NCI-H2081 (cell line): ENCODE measurements at regions not wholly inside any gene's neighbourhood (a gene's known extent, or its start where the extent isn't known, plus 50 kb on each side); places are given as distances from the start of the nearest gene placed in this dataset.

Source experiments
- DNase-seq, 2 experiments: peaks; one replicate each; lab custom pipeline; 2025; lab: John Stamatoyannopoulos, UW

DNA sequence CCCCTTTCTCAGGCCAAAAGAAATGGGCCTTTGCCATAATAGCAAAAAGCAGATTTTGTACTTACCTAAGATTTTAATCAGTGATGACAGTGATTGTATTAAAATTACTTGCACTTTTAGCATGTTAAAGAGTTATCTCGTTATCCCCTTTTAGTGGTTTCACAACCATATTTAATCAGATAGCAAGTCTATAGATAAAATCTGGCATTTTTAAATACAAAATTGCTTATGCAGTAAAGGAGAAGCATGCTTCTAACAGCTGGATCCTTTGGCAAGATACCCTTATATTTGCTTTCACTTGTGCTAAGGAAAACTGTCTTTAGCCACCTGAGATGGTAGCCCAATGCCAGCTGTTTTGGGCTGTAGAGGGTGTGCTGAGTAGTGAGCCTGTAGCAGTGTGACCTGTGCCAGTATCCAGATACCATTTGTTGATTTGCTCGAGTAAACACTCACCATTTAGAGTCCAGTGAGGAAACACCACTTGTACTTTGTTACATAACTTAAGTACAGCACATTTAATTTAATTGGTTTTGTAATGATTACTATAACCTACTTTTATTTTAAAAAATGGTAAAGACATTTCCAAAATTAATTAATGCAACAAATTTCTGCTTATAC is 314.4 kb upstream of the ZP4 start:
- no peak for DNase-seq

DNA sequence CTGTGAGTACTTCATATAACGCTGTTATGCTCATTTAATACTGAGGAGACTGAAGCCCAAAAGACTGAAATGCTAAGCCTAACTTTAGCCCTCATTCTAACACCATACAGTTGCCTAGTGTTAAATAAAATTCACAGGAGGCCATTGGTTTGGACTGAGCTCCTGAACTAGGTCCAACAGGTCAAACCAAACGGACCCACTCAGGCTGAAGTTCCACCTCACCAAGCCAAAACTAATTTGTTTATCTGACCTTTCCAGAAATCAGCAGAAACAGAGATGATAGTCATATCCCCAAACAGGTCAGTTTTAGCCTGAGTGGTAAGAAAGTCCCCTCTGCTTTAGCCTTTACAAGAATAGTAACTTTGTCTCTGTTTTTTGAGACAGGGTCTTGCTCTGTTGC is 311.3 kb upstream of the ZP4 start:
- DNase-seq: no peak

- peak in 1 of 2 experiments; percentile 30 for DNase-seq
Measured at GRCh38 chr1:238199325-238199724, 308.6 kb upstream of the ZP4 start.

GRCh38 chr1:238196516-238196915 is 305.8 kb upstream of the ZP4 start:
- no peak for DNase-seq

DNA sequence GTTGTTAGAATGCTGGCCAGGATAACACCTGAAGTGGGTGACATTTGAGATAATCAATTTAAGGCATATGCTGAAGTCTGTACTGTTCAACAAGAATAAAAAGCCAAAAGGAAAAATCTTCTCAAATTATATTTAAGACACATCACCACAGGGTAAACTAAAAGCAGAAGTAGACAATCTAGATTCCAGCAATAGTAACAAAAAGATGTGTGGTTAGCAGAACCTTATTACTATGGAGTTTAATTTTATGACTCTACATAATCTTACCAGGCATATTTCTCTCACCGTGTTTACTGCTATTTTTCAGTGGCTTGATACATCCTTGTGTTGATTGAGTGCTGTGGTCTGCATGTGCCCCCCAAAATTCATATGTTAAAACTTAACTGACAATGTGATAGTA is 300.4 kb upstream of the ZP4 start:
- no peak for DNase-seq

GRCh38 chr1:238187575-238187949 is 296.8 kb upstream of the ZP4 start:
- no peak for DNase-seq

DNA sequence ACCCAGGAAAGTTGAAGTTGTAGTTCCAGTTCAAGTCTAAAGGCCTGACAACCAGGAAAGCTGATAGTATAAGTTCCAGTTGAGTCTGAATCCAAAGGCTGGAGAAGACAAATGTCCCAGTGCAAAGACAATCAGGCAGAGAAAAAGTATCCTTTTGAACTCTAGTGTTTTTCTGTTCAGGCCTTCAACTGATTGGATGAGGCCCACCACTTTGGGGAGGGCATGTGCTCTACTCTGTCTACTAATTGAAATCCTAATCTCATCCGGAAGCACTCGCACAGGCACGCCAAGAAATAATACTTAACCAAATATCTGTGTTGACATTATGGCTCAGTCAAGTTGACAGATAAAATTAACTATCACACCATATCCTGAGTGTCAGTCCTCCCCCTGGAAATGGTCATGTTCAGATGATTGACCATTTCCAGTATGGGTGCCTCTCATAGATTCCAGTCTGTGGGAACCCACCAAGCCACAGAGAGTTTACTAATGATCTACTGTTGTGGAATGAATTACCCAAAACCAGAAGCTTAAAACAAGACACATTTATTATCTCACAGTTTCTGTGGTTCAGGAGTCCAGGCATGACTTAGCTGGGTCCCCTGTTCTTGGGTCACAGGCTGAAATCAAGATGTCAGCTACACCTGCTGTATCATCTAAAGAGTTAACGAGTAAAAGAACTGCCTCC is 296.3 kb upstream of the ZP4 start:
- DNase-seq: no peak

DNA sequence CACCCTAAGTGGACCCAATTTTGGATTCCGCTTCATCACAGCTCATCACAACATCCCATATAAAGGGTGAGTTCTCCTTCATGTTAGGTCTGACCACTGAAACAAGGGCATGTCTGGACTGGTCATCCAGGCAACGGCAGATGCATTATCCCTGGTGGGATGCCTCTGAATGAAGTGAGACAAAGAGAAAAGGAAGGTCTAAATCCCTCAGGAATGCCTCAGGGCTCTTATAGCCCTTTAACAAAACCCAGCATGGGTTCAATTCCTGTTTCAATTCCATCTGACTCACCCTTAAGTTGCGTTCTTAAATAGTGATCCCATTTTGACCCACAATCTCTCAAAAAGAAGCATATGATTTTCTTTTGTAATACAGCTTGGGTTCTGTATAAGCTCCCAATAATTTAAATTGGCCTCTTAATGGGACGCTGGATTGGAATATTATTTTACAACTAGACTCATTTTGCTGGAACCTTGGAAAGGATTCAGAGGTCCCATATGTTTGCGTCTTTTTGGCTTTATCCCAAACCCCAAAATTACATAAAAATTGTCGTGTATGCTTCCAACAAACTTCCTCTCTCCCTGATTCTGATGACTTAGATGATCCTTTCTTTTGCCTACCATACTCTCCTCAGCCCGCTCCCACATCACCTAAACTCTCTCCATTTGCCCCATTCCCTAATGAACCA is 287.4 kb upstream of the ZP4 start:
- no peak for DNase-seq

DNA sequence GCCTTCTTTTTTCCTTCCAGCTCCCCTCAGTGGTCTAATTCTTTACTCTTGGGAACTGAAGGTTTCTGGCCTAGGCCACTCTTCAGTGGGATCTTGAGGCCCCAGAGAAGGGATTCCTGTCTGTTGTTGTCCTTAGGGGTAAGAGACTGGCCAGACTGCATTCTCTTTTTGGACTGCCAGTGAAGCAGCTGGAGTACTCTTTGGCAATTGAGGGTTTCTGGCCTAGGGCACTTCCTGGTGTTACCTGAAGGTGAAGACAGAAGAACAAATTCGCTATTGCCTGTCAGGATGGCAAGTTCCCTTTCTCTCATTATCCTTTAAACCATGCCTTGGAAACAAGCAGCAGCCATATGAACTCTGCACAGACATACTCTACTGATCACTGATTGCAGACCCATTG is 286.6 kb upstream of the ZP4 start:
- no peak for DNase-seq

GRCh38 chr1:238176441-238176840 is 285.7 kb upstream of the ZP4 start:
- no peak for DNase-seq

GRCh38 chr1:238171985-238172384 is 281.3 kb upstream of the ZP4 start:
- no peak for DNase-seq

DNA sequence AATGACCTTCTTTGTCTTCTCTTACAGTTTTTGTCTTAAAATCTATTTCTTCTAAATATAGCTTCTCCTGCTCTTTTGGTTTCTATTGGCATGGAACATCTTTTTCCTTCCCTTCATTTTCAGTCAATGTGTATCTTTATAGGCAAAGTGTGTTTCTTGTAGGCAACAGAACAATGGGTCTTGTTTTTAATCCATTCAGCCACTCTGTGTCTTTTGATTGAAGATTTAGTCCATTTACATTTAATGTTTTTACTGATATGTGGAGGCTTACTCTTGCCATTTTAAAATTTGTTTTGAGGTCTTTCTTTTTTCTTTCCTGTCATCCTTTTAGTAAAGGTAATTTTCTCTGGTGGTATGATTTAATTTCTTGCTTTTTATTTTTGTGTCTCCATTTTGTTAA is 271.2 kb upstream of the ZP4 start:
- DNase-seq: no peak

DNA sequence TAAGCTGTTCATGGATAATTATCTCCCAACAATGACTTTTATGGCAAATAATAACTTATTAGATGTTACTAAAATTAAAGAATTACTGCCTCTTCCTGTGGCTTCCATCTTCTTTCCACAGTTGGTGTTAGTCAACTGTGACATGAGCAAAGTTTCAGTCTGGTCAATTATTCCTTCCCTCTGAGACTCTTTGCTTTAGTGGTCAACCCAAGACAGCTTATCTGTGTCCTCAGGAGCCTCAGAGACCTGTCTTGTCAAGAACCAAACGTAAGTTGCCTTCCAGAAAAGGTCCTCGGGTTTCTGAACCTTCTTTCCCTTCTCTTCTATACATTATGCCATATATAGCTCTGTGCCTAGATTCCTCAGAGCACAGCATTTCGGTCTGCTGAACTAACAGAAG is 263.2 kb upstream of the ZP4 start:
- no peak for DNase-seq

- DNase-seq: no peak
Measured at GRCh38 chr1:238153253-238153652, 262.5 kb upstream of the ZP4 start.

DNA sequence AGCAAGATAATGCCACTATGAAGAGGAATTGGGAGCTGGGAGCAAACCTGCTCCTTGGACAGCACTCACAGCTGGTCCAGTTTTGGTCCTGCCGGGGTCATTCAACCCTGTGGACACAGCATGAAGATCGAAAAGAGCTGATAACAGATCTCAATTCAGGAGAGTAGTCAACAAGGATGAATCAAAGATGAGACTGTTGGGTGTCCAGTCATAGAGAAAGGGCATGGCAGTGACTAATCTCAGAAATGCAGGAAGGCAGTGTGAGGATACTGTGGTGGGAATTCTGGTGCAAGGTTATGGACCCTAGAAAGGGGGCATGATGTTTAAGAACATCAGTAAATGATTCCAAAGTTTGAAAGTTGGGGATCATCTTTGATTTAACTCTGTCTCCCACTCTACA is 261.4 kb upstream of the ZP4 start:
- no peak for DNase-seq

GRCh38 chr1:238143038-238143437 is 252.3 kb upstream of the ZP4 start:
- DNase-seq: no peak

DNA sequence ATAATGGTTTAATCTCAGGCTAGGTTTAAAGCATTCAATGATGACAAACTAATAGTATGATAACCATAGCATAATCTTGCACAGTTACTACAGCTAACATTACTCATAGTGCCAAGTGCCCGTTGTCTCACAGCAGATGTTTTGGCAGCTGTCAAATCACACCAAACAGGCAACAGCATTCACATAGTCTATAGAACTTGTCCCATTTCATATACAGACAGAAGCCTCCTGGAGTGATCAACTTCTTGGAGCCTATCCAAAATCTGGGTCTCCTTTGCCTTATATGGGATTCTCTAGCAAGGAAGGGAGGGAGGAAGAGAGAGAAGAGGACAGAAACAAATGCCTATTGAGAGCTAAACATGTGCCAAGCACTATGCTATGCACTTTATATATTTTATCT is 250.6 kb upstream of the ZP4 start:
- DNase-seq: peak in 1 of 2 experiments; percentile 47

- DNase-seq: no peak
Measured at GRCh38 chr1:238139713-238140112, 249.0 kb upstream of the ZP4 start.

DNA sequence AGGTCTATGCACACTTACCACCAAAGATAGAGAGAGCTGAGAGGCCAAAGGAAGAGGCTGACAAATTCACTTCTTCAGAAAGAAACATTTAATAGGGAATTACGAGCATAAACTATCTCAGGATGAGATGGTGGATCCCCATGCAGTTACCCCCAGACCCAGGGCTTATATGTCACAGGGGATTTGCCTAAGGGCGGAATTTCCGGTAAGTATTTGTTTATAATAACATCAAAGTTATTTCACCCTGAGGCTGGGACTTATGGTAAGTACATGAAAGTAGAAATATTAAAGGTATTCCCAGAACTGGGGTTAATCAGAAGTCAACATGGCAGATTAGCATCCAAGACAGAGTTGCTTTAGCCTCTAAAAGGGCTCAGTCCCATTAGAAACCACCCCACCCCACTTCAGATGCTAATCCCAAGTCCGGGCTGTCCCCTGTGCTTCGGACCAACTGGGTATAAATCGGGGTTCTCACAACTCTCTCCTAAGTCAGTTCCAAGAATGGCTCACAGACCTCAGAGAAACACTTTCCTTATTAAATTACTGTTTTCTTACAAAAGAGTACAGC is 247.4 kb upstream of the ZP4 start:
- DNase-seq: no peak

DNA sequence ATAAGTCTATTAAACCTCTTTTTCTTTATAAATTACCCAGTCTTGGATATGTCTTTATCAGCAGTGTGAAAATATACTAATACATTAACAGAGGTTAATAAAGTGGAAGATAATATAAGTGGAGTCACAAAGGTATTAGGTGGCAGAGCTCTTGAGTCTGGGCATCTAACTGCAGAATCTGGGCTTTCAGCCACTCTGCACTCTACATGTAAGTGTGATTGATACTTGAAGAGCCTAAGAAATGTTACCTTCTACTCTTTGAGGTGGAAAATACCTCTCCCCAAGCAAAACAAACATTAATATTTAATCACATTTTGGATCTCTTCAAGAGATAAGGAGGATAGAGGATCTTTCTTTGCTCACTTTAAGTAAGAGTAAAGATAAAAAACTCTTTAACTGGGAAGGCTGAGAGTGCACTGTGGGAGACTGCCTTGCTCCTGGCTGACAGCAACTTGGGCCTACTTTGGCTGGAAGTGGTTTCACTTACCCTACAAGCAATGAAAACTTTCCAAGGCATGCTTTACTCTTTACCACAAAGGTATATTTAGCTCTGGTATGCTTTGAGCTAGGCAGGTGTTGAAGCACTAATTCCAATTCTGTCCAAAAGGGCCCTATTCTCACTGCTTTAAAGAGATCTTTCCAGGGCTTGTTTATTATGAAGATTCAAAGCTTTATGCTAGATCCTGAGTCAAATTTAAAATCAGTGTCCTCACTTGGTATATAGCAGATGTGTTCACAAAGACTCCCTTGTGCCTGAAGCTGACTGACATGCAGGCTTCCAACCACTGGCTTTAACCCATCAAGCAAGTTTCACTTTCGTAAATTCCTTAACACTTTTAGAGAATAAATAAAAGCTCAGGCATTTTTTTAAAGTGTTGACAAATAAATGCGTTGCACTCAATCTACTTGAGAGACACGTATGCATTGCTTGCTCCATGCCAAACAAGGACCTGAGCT is 245.3 kb upstream of the ZP4 start:
- no peak for DNase-seq

DNA sequence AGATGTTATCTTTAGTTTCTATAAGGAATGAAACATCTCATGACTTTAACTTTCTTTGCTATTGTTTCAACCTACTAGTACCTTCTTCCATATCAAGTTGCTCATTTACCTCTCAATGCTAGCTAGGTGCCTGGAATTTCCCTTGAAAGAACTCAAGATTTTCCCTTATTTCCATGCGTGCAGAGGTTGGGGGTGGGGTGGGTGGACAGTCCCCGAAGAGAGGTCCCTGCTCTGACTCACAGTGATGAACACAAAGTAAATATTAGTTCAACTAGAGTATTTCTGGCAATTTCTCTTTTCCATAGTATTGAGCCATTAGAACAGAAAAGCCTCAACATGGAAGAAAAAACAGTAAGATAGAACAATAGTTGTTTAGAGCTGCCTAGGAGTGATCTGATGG is 239.0 kb upstream of the ZP4 start:
- DNase-seq: no peak

GRCh38 chr1:238123201-238123600 is 232.5 kb upstream of the ZP4 start:
- no peak for DNase-seq
